ENCODE measurements at regions not wholly inside any gene's neighbourhood (a gene's known extent, or its start where the extent isn't known, plus 50 kb on each side); places are given as distances from the start of the nearest gene placed in this dataset.

GRCh38 chr5:87940775-87941174, 327.9 kb downstream of the TMEM161B start:
- TF ChIP-seq EZH2phosphoT487 (IDR thresholded peaks at IDR 0.05; ENCODE audit: insufficient read depth, low read depth) (no peak), EZH2 (IDR thresholded peaks at IDR 0.05; ENCODE audit: insufficient read depth, poor library complexity, severe bottlenecking) (no peak)

All from GM23248 (cell line).